ENCODE measurements at regions not wholly inside any gene's neighbourhood (a gene's known extent, or its start where the extent isn't known, plus 50 kb on each side); places are given as distances from the start of the nearest gene placed in this dataset.

GRCh38 chr1:13926556-13926955, 226.6 kb downstream of the PRDM2 start:
- no peak for DNase-seq

GRCh38 chr1:13927736-13928135, 227.7 kb downstream of the PRDM2 start:
- no peak for DNase-seq

- no peak for DNase-seq
These were observed 229.3 kb downstream of the PRDM2 start for GRCh38 chr1:13929313-13929712.

- DNase-seq, result no peak
These were observed 230.2 kb downstream of the PRDM2 start for GRCh38 chr1:13930151-13930550.

- no peak for DNase-seq
These were observed 231.2 kb downstream of the PRDM2 start for GRCh38 chr1:13931226-13931625.

GRCh38 chr1:13935336-13935735, 235.3 kb downstream of the PRDM2 start:
- DNase-seq, result no peak

- DNase-seq, result no peak
These were observed 241.3 kb downstream of the PRDM2 start for GRCh38 chr1:13941315-13941714.

- DNase-seq, result no peak
These were observed 243.1 kb downstream of the PRDM2 start for GRCh38 chr1:13943055-13943454.

GRCh38 chr1:13945856-13946255, 245.9 kb downstream of the PRDM2 start:
- no peak for DNase-seq

- DNase-seq, result no peak
These were observed 247.7 kb downstream of the PRDM2 start for GRCh38 chr1:13947658-13948057.

- DNase-seq, result no peak
These were observed 248.4 kb downstream of the PRDM2 start for GRCh38 chr1:13948396-13948795.

- no peak for DNase-seq
These were observed 249.0 kb downstream of the PRDM2 start for GRCh38 chr1:13948888-13949391.

GRCh38 chr1:13949546-13949945, 249.6 kb downstream of the PRDM2 start:
- no peak for DNase-seq

GRCh38 chr1:13950637-13951036, 250.6 kb downstream of the PRDM2 start:
- DNase-seq, result no peak

GRCh38 chr1:13951793-13952751, 252.1 kb downstream of the PRDM2 start:
- DNase-seq, result no peak

GRCh38 chr1:13952985-13953384, 253.0 kb downstream of the PRDM2 start:
- DNase-seq, result no peak

- DNase-seq, result no peak
These were observed 256.4 kb downstream of the PRDM2 start for GRCh38 chr1:13956393-13956792.

- DNase-seq, result peak; percentile 42
These were observed 260.5 kb downstream of the PRDM2 start for GRCh38 chr1:13960375-13960987.

- no peak for DNase-seq
These were observed 264.8 kb downstream of the PRDM2 start for GRCh38 chr1:13964768-13965167.

- DNase-seq, result peak; percentile 7
These were observed 265.9 kb downstream of the PRDM2 start for GRCh38 chr1:13965770-13966398.

- DNase-seq, result no peak
These were observed 267.7 kb downstream of the PRDM2 start for GRCh38 chr1:13967707-13968106.

GRCh38 chr1:13968361-13968760, 268.4 kb downstream of the PRDM2 start:
- no peak for DNase-seq

GRCh38 chr1:13970631-13971247, 270.8 kb downstream of the PRDM2 start:
- DNase-seq, result no peak

Data from EL (cell line).